ENCODE measurements at regions not wholly inside any gene's neighbourhood (a gene's known extent, or its start where the extent isn't known, plus 50 kb on each side); places are given as distances from the start of the nearest gene placed in this dataset.
A peak's percentile ranks its signal among the peaks of the same experiment; 100 is the strongest.

DNA sequence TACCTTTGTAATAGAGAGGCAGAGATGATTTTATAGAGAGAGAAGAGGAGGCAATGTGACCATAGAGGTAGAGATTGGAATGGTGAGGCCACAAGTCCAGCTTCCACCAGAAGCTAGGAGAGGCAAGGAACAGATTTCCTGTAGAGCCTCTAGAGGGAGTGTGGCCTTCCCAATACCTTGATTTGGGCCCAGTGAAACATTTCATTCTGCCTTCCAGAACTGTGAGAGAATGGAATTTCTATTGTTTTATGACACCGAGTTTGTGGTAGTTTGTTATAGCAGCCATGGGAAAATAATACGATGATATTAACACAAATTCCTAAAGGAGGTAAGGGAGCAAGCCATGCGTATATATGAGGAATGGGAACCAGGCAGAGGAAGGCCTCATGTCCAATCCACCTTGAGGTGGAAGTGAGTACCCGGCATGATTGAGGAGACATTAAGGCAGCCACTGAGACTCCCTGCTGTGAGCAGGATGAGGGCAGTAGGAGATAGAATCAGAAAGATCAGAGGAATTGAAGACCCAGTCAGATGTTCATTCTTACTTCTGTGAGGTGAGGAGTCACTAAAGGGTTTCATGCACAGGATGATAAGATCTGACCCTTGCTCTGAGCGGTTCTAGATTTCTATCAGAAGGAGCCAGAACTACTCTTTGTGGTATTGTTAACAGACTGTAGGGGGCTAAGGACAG lies 636.3 kb upstream of the IMPG1 start:
- peak; percentile 17 for DNase-seq (ENCODE audit: low read depth)
- H3K4me3 ChIP-seq (ENCODE audit: low read depth, low read length) = no peak overlapping the region
- no peak for TF ChIP-seq CTCF (conservative IDR thresholded peaks at IDR 0.05; ENCODE audit: low read depth, low read length)

- no peak overlapping the region for H3K4me3 ChIP-seq (ENCODE audit: low read depth, low read length)
- TF ChIP-seq CTCF (conservative IDR thresholded peaks at IDR 0.05; ENCODE audit: low read depth, low read length) = no peak
- no peak for DNase-seq (ENCODE audit: low read depth)
These were observed 635.2 kb upstream of the IMPG1 start for GRCh38 chr6:76707630-76708029.

DNA sequence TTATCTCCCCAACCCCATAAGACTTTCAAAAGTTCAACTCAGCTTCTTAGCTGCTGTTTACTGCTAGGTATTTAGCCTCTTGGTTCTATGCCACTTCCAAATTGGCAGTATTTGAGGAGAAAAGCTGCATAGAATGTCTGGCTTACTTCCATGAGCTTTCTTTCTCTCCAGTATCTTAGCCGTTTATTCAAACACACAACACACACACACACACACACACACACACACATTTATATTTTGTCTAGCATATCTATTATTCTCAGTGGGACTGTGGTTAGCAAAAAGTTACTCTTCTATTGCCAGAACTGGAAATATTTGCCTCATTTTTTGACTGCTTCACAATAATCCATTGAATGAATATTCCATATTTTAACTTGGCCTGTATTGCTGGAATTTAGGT lies 634.2 kb upstream of the IMPG1 start:
- no peak overlapping the region for H3K4me3 ChIP-seq (ENCODE audit: low read depth, low read length)
- TF ChIP-seq CTCF (conservative IDR thresholded peaks at IDR 0.05; ENCODE audit: low read depth, low read length) = no peak
- DNase-seq (ENCODE audit: low read depth) = no peak

GRCh38 chr6:76706086-76706485 lies 633.6 kb upstream of the IMPG1 start:
- no peak overlapping the region for H3K4me3 ChIP-seq (ENCODE audit: low read depth, low read length)
- no peak for TF ChIP-seq CTCF (conservative IDR thresholded peaks at IDR 0.05; ENCODE audit: low read depth, low read length)
- no peak for DNase-seq (ENCODE audit: low read depth)

DNA sequence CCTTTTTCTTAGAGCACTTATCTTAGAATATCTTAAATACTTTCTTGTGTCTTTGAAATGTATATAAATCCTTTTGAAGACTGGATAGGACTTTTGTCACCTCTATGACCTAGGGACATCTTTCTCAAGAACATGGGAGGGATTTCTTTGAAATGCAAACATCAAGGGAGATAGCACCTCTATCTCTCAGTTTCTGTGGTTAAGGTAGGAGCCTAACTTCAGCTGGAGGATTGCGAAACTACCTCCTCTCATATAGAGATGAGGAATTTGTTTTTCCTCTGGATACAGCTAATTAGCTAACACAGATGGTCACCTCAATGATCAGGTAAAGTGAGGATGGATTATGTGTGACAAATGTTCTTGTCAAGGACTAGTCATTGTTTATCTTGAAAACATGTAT lies 631.3 kb upstream of the IMPG1 start:
- H3K4me3 ChIP-seq (ENCODE audit: low read depth, low read length) = no peak overlapping the region
- no peak for TF ChIP-seq CTCF (conservative IDR thresholded peaks at IDR 0.05; ENCODE audit: low read depth, low read length)
- no peak for DNase-seq (ENCODE audit: low read depth)

DNA sequence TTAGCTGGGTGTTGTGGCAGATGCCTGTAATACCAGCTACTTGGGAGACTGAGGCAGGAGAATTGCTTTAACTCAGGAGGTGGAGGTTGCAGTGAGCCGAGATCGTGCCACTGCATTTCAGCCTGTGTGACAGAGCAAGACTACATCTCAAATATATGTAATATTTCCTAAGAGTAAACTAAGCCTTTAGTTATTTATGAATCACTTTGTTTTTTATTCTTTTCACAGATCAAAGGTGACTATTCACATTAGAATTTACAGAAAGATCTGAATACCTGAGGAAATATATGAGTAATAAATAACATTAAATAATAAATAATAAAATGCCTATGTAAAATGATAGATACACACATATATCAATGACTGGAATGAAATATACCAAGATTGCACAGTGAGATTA lies 630.8 kb upstream of the IMPG1 start:
- no peak for TF ChIP-seq CTCF (conservative IDR thresholded peaks at IDR 0.05; ENCODE audit: low read depth, low read length)
- H3K4me3 ChIP-seq (ENCODE audit: low read depth, low read length) = no peak overlapping the region
- DNase-seq (ENCODE audit: low read depth) = no peak

GRCh38 chr6:76702187-76702586 lies 629.7 kb upstream of the IMPG1 start:
- no peak for DNase-seq (ENCODE audit: low read depth)
- no peak overlapping the region for H3K4me3 ChIP-seq (ENCODE audit: low read depth, low read length)
- TF ChIP-seq CTCF (conservative IDR thresholded peaks at IDR 0.05; ENCODE audit: low read depth, low read length) = no peak
